GM21381 (cell line): ENCODE measurements at regions not wholly inside any gene's neighbourhood (a gene's known extent, or its start where the extent isn't known, plus 50 kb on each side); places are given as distances from the start of the nearest gene placed in this dataset.
"Not testable (repeated sequence)": the region's sequence is repeated elsewhere in the genome, so short reads cannot be mapped to it uniquely, and the experiment has no call there.

Source experiments
- ATAC-seq: cut with Tn5 transposase; IDR thresholded peaks from one replicate; pipeline ENCODE4 v1.9.1; 2021; ENCODE audit warnings: mild to moderate bottlenecking, moderate library complexity; ENCODE audit not compliant: unreplicated experiment

GRCh38 chr12:89775063-89775985 is 66.7 kb upstream of the ATP2B1 start:
- ATAC-seq = no peak

GRCh38 chr12:89774645-89775044 is 66.0 kb upstream of the ATP2B1 start:
- ATAC-seq = no peak

GRCh38 chr12:89770391-89770790 is 61.8 kb upstream of the ATP2B1 start:
- ATAC-seq = no peak

GRCh38 chr12:89769483-89769818 is 60.8 kb upstream of the ATP2B1 start:
- ATAC-seq = no peak

GRCh38 chr12:89768586-89769482 is 60.2 kb upstream of the ATP2B1 start:
- no peak for ATAC-seq

- peak; percentile 79 for ATAC-seq
Observed at GRCh38 chr12:89765959-89766824, 57.6 kb upstream of the ATP2B1 start.

- ATAC-seq = not testable (repeated sequence)
Observed at GRCh38 chr12:89764164-89764563, 55.5 kb upstream of the ATP2B1 start.

GRCh38 chr12:89762498-89763170 is 54.0 kb upstream of the ATP2B1 start:
- ATAC-seq = no peak

GRCh38 chr12:89760783-89761182 is 52.1 kb upstream of the ATP2B1 start:
- no peak for ATAC-seq
